ENCODE measurements at regions not wholly inside any gene's neighbourhood (a gene's known extent, or its start where the extent isn't known, plus 50 kb on each side); places are given as distances from the start of the nearest gene placed in this dataset.

DNA sequence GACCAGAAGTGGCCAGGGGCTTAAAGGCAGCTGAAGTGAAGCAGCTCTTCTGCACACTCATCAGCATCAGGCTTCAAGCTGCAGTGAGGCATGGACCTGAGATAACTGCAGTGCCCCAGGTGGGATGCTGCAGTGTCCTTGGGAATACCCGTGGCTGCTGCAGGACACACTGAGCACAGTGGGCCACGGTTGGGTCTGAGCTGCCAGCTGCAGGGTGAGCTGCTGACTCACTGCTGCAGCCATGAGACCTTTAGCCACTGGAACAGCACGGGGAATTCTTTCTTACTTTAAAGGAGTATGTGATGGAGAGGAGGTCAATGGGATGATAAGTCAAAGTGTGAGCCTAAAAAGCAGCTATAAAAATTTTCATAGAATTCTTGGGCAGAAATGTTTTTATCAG, 102.1 kb downstream of the XCL2 start:
- Mint-ChIP-seq H3K4me1 (peaks cover 93% of the 10 kb centered on the region), H3K27ac (no peak overlapping the region), H3K27me3 (no peaks in the 10 kb centered on the region), H3K4me3 (no peak overlapping the region), H3K9me3 (no peaks in the 10 kb centered on the region)
- DNase-seq (no peak), ATAC-seq (no peak)

DNA sequence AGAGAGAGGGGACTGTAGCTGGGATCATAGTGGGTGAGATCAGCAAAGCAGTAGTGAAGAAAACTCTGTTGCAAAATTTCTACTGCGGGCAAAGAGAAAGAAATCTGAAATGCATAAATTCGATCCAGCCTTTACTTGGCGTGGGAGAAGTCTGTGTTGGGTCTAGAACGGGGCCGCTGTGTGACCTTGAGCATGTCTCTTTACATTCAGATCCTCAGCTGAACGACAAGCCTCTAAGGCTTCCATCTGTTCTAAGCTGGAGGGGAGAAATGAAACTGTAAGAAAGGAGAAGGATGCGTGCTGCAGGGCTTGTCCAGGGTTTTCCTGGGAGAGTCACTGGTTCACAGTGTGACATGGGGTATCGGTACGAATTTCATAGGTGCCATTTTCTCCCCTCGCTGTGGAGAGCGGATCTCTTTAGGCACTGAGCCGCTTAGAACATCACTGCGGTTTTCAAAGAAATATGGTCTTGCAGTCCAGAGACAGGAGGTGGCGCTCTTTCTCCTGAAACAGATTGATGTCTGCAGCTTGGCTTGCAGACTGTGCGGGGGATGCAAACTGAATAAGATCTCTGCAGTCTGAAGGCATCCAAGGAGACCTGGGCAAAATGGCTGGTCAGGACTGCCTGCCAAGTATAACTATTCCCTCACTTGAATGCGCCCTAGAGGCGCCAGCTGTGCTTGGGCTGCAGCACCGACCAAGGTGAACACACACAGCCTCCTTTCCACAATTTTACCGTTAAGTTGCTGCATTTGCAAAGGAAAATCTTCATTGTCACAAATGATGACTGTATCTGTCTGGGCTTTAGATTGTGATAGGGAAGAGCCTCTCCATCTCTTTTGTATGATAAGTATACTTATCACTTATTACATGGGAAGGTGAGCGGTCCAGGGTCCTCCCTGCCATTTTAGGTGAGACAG, 104.1 kb downstream of the XCL2 start:
- peak; percentile 86 for ATAC-seq
- peak overlapping the region; percentile 67 to 71 for H3K4me3 Mint-ChIP-seq

DNA sequence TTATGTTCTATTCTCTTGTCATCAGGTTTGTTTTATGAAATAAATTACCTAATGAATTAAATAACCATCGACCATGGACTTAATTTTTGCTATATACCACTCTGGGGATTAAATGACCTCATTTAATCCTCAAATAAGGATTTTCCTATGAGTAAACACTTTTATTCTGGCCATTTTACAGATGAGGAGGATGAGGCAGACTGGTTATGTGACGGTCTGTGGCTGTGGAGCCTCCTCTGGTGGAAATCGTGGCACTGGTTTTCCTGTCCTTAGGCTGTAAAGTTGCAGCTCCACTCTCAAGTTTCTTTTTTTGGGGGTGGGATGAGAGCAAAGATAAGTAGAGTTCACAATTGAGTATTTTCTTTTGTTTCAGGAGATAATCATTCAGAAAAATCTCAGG, 105.2 kb downstream of the XCL2 start:
- no peak for DNase-seq
- H3K27me3 Mint-ChIP-seq: no peaks in the 10 kb centered on the region
- H3K4me1 Mint-ChIP-seq: peaks cover 68% of the 10 kb centered on the region
- H3K27ac Mint-ChIP-seq: no peak overlapping the region
- no peaks in the 10 kb centered on the region for H3K9me3 Mint-ChIP-seq
- no peak for ATAC-seq
- H3K4me3 Mint-ChIP-seq: peak overlapping the region in 1 of 2 donors; percentile 71

More for the DNA sequence above, 104.1 kb downstream of the XCL2 start:
- DNase-seq: peak; percentile 86 to 89
- H3K4me1 Mint-ChIP-seq: peaks cover 79% of the 10 kb centered on the region
- no peaks in the 10 kb centered on the region for H3K9me3 Mint-ChIP-seq
- H3K27ac Mint-ChIP-seq: peak overlapping the region; percentile 37 to 70
- no peaks in the 10 kb centered on the region for H3K27me3 Mint-ChIP-seq

DNA sequence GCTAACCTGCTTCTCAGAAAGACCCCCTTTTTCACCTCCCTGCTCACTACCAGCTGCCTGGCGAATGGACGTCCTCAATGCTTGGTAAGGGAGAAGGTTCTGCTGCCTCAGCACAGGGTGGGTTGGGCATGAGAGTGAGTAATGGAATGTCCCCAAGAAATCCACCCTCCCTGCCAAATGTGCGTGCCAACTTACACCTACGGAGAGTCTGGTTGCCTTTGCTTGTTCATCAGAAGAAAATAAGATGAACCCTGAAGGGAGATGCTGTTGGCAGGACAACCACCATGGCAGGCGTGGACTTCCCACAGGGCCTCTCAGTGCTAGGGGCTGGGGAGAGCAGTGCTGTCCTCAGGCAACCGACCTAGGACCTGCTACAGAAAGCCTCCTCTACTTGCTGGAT, 106.0 kb downstream of the XCL2 start:
- H3K4me3 Mint-ChIP-seq: no peak overlapping the region
- H3K27me3 Mint-ChIP-seq: no peaks in the 10 kb centered on the region

DNA sequence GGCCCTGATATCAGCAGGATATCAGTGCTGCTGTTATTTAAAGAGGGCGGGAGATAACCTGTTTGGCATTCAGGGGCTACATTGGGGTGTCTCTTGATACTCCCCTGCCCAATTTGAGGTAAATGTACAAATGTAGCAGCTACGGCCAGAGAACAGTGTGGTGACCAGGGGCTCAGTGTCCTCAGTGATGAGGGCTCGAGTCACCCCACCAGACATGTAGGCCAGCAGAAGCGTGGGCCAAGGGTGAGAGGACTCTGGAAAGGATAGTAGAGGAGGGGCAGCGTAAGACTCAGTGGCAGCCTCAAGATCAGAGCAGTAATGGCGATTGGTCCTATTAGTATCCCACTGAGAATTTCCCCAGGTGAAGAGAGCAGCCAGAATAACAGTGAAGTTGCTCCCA, 108.4 kb downstream of the XCL2 start:
- H3K27ac Mint-ChIP-seq: no peak overlapping the region
- no peak overlapping the region for H3K4me3 Mint-ChIP-seq
- peaks cover 38% of the 10 kb centered on the region for H3K4me1 Mint-ChIP-seq
- ATAC-seq (no peak), DNase-seq (no peak)
- H3K9me3 Mint-ChIP-seq: no peaks in the 10 kb centered on the region
- no peaks in the 10 kb centered on the region for H3K27me3 Mint-ChIP-seq

More for the DNA sequence above, 106.0 kb downstream of the XCL2 start:
- Mint-ChIP-seq H3K9me3 (no peaks in the 10 kb centered on the region), H3K4me1 (peaks cover 60% of the 10 kb centered on the region), H3K27ac (no peak overlapping the region)
- DNase-seq (no peak), ATAC-seq (no peak)

DNA sequence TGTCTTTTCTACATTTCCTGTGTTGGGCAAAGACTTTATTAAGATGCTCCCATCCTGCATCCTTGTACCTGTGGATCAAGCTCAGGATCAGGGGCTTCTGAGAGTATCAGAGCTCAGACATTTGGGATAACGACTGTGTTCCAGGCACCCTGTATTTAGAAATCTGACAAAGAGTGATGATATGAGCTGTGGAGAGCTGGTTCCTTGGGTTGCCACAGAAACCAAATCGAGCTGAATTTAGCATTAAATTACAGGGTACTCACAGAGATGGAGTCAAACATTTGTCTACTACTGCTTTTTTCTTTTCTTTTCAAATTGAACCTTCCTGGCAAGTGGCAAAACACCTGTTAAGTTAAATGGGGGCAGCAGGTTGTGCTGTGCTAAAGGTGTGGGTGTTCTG, 110.6 kb downstream of the XCL2 start:
- peaks cover 16% of the 10 kb centered on the region for H3K4me1 Mint-ChIP-seq
- DNase-seq (no peak), ATAC-seq (no peak)
- H3K9me3 Mint-ChIP-seq: no peaks in the 10 kb centered on the region
- no peak overlapping the region for H3K27ac Mint-ChIP-seq
- no peaks in the 10 kb centered on the region for H3K27me3 Mint-ChIP-seq
- no peak overlapping the region for H3K4me3 Mint-ChIP-seq

DNA sequence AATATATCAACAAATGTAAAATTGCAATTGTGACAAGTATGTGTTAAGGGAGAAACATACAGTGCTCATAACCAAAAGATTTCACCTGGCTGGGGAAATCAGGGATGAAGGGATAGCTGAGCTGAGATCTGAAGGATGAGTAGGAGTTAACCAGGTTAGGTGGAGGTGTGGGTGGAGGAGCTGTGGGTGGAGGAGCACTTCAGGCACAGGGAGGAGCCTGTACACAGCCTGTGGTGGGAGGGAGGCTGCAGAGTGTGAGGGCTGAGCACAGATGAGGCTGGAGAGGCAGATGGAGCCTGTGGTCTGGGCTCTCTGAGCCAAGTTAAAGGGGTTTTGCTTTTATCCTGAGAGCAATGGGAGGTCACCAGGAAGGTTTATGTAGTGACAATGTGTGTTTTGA, 111.9 kb downstream of the XCL2 start:
- DNase-seq (no peak), ATAC-seq (no peak)
- Mint-ChIP-seq H3K4me1 (peaks cover 3% of the 10 kb centered on the region), H3K9me3 (no peaks in the 10 kb centered on the region), H3K4me3 (no peak overlapping the region), H3K27ac (no peak overlapping the region), H3K27me3 (no peaks in the 10 kb centered on the region)

DNA sequence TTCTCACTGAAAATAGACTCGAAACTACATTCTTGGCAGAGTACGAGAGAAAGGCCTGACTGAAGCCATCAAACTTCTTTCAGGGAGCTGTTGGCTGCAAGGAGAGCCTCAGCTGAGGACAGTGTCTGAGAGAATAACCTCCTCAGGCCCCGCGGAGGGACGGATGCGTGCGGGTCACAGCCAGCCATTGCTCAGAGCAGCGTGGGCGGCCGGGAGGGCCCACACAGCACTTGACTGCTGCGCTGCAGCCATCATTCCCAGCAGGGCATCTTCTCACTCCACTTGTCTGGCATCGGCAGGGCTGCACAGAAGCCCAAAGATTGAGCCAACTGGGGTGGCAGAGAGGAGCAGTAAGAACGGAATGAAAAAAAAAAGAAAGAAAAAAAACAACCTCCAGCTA, 113.5 kb downstream of the XCL2 start:
- no peak overlapping the region for H3K4me3 Mint-ChIP-seq
- DNase-seq (no peak), ATAC-seq (no peak)
- H3K27ac Mint-ChIP-seq: no peak overlapping the region
- no peaks in the 10 kb centered on the region for H3K27me3 Mint-ChIP-seq
- no peaks in the 10 kb centered on the region for H3K9me3 Mint-ChIP-seq
- no peaks in the 10 kb centered on the region for H3K4me1 Mint-ChIP-seq

DNA sequence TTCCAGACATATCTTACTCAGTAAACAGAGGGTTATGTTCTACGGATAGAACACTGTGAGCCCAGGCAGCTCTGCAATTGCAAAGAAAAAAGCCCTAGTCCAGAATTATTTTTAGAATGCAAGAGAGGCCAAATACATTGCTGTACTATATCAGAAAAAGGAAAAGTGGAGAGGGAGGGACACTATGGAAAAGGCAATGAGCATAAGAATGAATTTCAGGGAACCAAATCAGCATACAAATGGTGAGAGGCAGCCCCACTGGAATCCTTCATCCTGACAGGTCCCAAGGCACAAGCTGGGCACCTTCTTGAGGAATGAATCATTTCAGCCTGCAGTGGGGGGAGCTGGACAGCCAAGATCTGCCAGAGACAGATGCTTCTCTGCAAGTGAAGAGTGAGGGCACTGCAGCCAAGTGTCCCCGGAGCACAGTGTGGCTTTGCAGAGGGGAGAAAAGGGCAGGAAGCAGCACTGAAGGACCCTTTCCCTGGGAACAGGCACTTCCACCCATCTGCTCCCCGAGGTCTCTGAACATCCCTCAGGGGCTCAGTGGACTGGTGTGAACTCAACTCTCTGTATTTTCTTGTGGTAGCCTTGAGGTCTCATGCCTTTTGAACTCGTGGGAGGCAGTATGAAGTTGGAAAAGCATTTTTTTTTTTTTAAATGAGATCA, 115.6 kb downstream of the XCL2 start:
- DNase-seq (no peak), ATAC-seq (no peak)
- Mint-ChIP-seq H3K4me1 (peaks cover 1% of the 10 kb centered on the region), H3K4me3 (no peak overlapping the region), H3K9me3 (peaks cover 0 to 2% of the 10 kb centered on the region in 2 donors), H3K27ac (no peak overlapping the region), H3K27me3 (no peaks in the 10 kb centered on the region)

DNA sequence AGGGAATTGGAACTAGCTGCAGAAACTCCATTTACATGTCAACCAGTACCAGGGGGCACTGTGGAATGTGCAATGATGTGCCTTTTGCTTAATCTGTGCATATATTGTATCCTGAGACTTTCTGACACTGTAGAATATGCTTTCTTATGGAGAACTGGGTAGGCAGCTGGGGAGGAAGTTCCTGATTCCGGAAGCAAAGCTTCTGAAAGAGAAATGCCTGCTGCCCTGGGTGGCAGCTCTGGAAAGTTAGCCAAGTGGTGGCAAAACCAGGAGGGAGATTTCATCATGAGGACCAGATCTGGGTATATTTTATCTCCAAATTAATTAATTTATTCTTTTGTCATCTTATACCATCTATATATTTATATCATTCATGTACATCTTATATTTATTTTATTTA, 116.7 kb downstream of the XCL2 start:
- no peak for DNase-seq
- Mint-ChIP-seq H3K27ac (no peak overlapping the region), H3K4me3 (no peak overlapping the region), H3K9me3 (peaks cover 0 to 6% of the 10 kb centered on the region in 2 donors), H3K4me1 (peaks cover 13% of the 10 kb centered on the region), H3K27me3 (no peaks in the 10 kb centered on the region)
- ATAC-seq: no peak

DNA sequence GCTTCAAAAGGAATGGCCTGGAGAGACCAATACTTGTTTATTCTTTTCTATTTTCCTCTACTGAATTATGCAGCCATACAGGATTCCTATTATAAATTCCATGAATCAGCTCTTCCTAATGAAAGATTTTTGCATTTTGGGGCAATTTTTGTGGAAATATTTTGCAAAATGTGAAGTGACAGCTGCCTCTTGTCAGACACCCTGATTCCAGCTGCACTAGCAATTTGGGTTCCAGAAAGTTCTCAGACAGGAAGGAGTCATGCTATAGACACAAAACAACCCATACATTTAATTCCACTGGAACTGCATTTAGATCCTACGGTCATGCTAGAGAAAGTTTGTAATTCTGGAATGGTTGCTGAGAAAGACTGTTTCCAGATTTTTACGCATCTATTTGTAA, 119.5 kb downstream of the XCL2 start:
- Mint-ChIP-seq H3K4me3 (no peak overlapping the region), H3K27ac (no peak overlapping the region), H3K27me3 (no peaks in the 10 kb centered on the region), H3K4me1 (peaks cover 34% of the 10 kb centered on the region), H3K9me3 (peaks cover 0 to 6% of the 10 kb centered on the region in 2 donors)
- no peak for ATAC-seq
- no peak for DNase-seq

DNA sequence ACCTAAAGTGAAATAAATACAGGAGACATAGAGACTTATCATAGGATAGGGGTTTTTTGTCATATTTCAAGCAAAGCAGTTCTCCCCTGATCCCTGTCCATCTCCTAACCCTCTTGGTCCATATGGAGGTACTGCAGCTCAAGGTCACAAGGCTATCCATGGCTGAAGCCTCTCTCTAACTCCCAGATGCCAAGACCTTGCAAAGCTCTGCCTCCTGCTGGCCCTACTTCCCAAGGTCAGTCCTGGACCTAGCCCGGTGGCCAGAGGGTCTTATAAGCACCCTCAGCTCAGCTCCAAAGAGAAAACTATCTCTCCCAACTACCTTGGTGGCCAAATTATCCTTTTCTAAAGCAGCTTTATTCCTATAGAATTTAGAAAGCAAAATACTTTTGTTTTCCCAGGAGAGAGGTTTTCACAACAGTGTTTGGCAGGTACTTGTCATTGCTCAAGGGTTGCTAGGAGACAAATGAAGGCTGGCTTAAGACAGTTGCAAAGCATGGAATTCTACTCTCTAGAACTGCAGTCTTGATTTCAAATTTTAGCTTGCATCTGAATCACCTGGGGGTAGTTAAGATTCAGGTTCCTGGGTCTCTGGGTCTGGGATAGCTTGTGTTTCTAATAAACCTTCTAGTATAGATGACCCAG, 121.5 kb downstream of the XCL2 start:
- peak overlapping the region; percentile 43 to 53 for H3K27ac Mint-ChIP-seq
- DNase-seq (no peak), ATAC-seq (no peak)
- H3K4me3 Mint-ChIP-seq: peak overlapping the region in 1 of 2 donors; percentile 17
- H3K9me3 Mint-ChIP-seq: peaks cover 0 to 6% of the 10 kb centered on the region in 2 donors
- no peaks in the 10 kb centered on the region for H3K27me3 Mint-ChIP-seq
- peaks cover 34% of the 10 kb centered on the region for H3K4me1 Mint-ChIP-seq

DNA sequence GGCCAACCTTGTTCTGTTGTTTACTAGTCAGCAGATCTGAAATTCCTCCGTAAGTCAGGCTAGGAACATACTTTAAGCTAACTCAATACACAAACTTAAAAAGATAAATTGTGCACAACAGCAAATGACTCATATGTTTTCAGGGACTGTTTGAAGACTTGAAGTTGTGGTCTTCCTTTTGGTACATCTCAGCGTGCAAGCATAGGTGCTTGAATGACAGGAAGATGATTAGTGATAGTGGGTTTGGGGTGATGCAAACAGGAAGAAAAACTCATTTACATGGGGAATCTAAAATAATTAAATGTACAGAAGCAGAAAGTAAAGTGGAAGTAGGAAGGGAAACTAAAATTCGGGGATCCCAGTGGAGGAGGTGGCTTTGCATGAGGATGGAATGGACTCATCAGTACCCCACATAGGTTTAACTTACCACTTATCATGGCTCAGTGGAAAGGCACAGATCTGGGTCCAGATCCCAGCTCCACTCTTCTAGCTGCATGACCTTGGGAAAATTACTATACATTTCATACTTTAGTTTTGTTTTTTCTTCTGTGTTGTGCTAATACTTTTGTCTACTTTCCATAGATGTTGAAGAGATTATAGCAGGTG, 122.3 kb downstream of the XCL2 start:
- ATAC-seq (peak; percentile 100), DNase-seq (peak in 1 of 2 donors; percentile 44)
- H3K4me1 Mint-ChIP-seq: peaks cover 34% of the 10 kb centered on the region
- peak overlapping the region; percentile 4 to 81 for H3K27ac Mint-ChIP-seq
- peak overlapping the region; percentile 2 to 53 for H3K4me3 Mint-ChIP-seq
- H3K27me3 Mint-ChIP-seq: no peaks in the 10 kb centered on the region
- H3K9me3 Mint-ChIP-seq: peaks cover 0 to 6% of the 10 kb centered on the region in 2 donors

DNA sequence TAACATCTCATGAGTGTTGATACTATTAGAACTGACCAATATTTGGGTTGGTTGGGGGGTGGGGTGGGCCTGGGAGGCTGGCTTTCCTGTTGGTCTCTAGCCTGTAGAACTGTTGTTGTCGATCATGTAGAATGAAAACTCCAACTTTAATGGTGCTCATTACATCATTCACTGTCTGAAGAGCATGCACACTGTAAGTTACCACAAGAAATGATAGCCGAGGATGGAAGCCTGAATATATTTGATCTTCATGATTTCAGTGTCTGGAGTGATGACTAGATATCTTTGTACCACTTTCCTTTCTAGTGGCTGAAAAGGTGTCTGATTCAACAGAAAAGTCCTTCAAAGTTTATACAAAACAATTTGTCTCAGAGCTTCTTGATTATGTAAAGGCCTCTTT, 123.6 kb downstream of the XCL2 start:
- no peak overlapping the region for H3K4me3 Mint-ChIP-seq
- H3K9me3 Mint-ChIP-seq: peaks cover 0 to 6% of the 10 kb centered on the region in 2 donors
- H3K27me3 Mint-ChIP-seq: no peaks in the 10 kb centered on the region
- no peak overlapping the region for H3K27ac Mint-ChIP-seq
- DNase-seq (no peak), ATAC-seq (no peak)
- H3K4me1 Mint-ChIP-seq: peaks cover 34% of the 10 kb centered on the region

DNA sequence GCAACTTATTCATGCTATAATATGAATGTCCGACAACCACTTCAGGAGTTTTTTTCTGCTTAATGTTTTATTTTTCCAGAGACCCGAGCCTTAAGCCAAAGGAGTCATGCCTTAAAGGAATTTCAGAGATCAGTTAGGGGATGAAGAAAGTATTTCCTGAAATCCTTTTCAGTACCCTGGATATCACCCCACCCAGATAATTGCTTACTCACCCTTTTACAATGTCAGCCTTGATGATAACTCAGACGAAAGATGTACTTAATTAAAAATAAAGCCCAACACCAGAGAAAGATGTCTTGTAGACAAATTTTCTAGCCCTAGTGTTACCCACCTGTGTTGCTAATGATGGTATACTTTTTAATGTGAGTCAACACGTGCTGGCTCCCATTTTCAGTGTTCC, 124.1 kb downstream of the XCL2 start:
- Mint-ChIP-seq H3K9me3 (peaks cover 0 to 6% of the 10 kb centered on the region in 2 donors), H3K27ac (no peak overlapping the region), H3K4me1 (peaks cover 34% of the 10 kb centered on the region), H3K4me3 (no peak overlapping the region), H3K27me3 (no peaks in the 10 kb centered on the region)
- ATAC-seq: no peak
- no peak for DNase-seq

All from stimulated activated naive CD8-positive, alpha-beta T cell treated with anti-CD3 and anti-CD28 coated beads, Interleukin-15, amount 100 ng/mL, for 72 hours (primary cell).